ENCODE measurements at regions not wholly inside any gene's neighbourhood (a gene's known extent, or its start where the extent isn't known, plus 50 kb on each side); places are given as distances from the start of the nearest gene placed in this dataset.

GRCh38 chr7:12779947-12780346, 92.5 kb downstream of the ARL4A start:
- TF ChIP-seq EZH2 (IDR thresholded peaks at IDR 0.05; ENCODE audit: borderline replicate concordance, insufficient read depth, low read depth, low read length, poor library complexity, severe bottlenecking) (no peak), CTCF (IDR thresholded peaks at IDR 0.05) (no peak)
